HL-60 (cell line): ENCODE measurements at regions not wholly inside any gene's neighbourhood (a gene's known extent, or its start where the extent isn't known, plus 50 kb on each side); places are given as distances from the start of the nearest gene placed in this dataset.

Experiments used
- DNase-seq, 2 experiments: peaks; one replicate each; pipeline ENCODE4 v3.0.0-alpha.2; 2010 to 2020; ENCODE audit warnings: low read depth in 1 of 2, low spot score in 1 of 2
- H3K27ac ChIP-seq: fragments of 250-450 bp; sonication (Bioruptor Pico); replicated peaks from 2 replicates; pipeline ENCODE4 v1.5.1; 2020; ENCODE audit warnings: mild to moderate bottlenecking, moderate library complexity
- H3K27me3 ChIP-seq: fragments of 250-450 bp; sonication (Bioruptor Pico); 2 replicates; pipeline ENCODE4 v1.5.1; 2021; ENCODE audit warnings: mild to moderate bottlenecking, moderate library complexity; ENCODE audit not compliant: insufficient read depth, poor library complexity, severe bottlenecking
- H3K4me3 ChIP-seq: replicated peaks from 2 replicates; pipeline ENCODE4 v1.5.1; 2011; ENCODE audit warnings: mild to moderate bottlenecking, control low read depth, low read length; ENCODE audit not compliant: insufficient read depth
- GABPA ChIP-seq: IDR thresholded peaks from 2 replicates; pipeline ENCODE4 v1.6.1; 2012; ENCODE audit warnings: low read depth
- POLR2AphosphoS5 ChIP-seq: IDR thresholded peaks from 2 replicates; pipeline ENCODE4 v1.6.1; 2012; ENCODE audit warnings: low read depth
- SPI1 ChIP-seq: IDR thresholded peaks from 2 replicates; pipeline ENCODE4 v1.6.1; 2012; ENCODE audit warnings: low read depth, mild to moderate bottlenecking, borderline replicate concordance
- TF ChIP-seq, protein P1 (sequence below): IDR thresholded peaks from 2 replicates; pipeline ENCODE4 v1.6.1; 2012; ENCODE audit warnings: low read depth; ENCODE audit not compliant: insufficient replicate concordance
- TF ChIP-seq, protein P2 (sequence below): IDR thresholded peaks from one replicate; pipeline ENCODE4 v1.5.1; 2011; ENCODE audit warnings: low read length, control low read depth, inconsistent platforms; ENCODE audit not compliant: insufficient read depth

DNA sequence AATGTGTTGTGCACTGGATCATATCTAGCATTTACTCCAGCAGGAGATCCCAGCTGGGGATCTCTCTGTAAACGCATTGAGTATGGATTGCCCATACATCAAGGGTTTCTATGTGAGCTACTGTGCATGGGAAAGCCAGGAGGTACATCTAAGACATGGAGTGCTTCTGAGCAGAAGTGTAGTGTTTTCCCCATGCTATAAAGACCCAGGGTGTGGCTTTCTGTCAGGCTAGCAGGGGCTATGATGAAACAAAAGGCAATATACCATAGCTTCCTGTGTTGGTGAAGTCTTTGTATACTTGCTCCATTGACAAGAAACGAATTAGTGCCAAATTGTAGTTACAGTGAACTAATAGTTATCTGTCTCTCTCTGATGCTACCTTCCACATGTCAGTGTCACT, 329.3 kb upstream of the TLE4 start:
- no peak overlapping the region for H3K4me3 ChIP-seq

DNA sequence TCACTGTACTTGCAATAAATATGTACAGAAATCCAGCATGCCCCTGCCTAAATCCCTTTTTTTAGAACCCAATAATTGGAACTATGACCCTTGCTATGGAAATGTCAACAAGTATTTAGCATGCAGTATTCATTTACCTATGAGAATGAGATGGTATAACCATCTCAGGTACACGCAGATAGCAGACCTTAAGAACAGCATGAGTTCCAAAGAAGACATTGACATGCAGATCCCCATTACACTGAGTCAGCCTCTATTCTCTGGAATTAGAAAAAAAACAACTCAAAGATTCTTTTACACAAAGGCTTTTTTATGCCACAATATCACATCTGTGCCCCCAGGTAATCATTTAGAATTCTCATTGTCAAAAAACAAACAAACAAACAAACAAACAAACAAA, 325.6 kb upstream of the TLE4 start:
- TF ChIP-seq SPI1: no peak
- TF ChIP-seq, protein P1, sequence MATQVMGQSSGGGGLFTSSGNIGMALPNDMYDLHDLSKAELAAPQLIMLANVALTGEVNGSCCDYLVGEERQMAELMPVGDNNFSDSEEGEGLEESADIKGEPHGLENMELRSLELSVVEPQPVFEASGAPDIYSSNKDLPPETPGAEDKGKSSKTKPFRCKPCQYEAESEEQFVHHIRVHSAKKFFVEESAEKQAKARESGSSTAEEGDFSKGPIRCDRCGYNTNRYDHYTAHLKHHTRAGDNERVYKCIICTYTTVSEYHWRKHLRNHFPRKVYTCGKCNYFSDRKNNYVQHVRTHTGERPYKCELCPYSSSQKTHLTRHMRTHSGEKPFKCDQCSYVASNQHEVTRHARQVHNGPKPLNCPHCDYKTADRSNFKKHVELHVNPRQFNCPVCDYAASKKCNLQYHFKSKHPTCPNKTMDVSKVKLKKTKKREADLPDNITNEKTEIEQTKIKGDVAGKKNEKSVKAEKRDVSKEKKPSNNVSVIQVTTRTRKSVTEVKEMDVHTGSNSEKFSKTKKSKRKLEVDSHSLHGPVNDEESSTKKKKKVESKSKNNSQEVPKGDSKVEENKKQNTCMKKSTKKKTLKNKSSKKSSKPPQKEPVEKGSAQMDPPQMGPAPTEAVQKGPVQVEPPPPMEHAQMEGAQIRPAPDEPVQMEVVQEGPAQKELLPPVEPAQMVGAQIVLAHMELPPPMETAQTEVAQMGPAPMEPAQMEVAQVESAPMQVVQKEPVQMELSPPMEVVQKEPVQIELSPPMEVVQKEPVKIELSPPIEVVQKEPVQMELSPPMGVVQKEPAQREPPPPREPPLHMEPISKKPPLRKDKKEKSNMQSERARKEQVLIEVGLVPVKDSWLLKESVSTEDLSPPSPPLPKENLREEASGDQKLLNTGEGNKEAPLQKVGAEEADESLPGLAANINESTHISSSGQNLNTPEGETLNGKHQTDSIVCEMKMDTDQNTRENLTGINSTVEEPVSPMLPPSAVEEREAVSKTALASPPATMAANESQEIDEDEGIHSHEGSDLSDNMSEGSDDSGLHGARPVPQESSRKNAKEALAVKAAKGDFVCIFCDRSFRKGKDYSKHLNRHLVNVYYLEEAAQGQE: no peak
- TF ChIP-seq POLR2AphosphoS5: no peak
- TF ChIP-seq, protein P2, sequence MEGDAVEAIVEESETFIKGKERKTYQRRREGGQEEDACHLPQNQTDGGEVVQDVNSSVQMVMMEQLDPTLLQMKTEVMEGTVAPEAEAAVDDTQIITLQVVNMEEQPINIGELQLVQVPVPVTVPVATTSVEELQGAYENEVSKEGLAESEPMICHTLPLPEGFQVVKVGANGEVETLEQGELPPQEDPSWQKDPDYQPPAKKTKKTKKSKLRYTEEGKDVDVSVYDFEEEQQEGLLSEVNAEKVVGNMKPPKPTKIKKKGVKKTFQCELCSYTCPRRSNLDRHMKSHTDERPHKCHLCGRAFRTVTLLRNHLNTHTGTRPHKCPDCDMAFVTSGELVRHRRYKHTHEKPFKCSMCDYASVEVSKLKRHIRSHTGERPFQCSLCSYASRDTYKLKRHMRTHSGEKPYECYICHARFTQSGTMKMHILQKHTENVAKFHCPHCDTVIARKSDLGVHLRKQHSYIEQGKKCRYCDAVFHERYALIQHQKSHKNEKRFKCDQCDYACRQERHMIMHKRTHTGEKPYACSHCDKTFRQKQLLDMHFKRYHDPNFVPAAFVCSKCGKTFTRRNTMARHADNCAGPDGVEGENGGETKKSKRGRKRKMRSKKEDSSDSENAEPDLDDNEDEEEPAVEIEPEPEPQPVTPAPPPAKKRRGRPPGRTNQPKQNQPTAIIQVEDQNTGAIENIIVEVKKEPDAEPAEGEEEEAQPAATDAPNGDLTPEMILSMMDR: no peak
- H3K27me3 ChIP-seq: no peaks in the 10 kb centered on the region
- no peak overlapping the region for H3K4me3 ChIP-seq
- no peak for DNase-seq
- no peak overlapping the region for H3K27ac ChIP-seq

More for the DNA sequence above, 329.3 kb upstream of the TLE4 start:
- peak in 1 of 2 experiments; percentile 29 for DNase-seq
- no peak for TF ChIP-seq SPI1
- TF ChIP-seq, protein P1: no peak
- TF ChIP-seq GABPA: no peak
- TF ChIP-seq, protein P2: no peak
- no peak overlapping the region for H3K27ac ChIP-seq
- no peaks in the 10 kb centered on the region for H3K27me3 ChIP-seq

DNA sequence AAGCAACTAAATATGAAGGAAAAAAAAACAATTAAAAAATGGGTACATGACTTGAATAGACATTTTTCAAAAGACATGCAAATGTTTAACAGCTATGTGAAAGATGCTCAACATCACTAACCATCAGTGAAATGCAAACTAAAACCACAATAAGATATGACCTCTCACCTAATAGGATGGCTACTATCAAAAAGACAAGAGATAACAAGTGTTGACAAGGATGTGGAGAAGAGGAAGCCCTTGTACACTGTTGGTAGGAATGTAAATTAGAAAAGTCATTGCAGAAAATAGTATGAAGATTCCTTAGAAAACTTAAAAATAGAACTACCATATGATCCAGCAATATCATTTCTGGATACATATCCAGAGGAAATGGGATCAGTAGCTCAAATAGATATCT, 324.7 kb upstream of the TLE4 start:
- no peak for DNase-seq
- Histone ChIP-seq H3K4me3 (no peak overlapping the region), H3K27ac (no peak overlapping the region), H3K27me3 (no peaks in the 10 kb centered on the region)
- no peak for TF ChIP-seq SPI1
- no peak for TF ChIP-seq POLR2AphosphoS5
- TF ChIP-seq, protein P2: no peak
- TF ChIP-seq, protein P1: no peak
- no peak for TF ChIP-seq GABPA
